ENCODE measurements at regions not wholly inside any gene's neighbourhood (a gene's known extent, or its start where the extent isn't known, plus 50 kb on each side); places are given as distances from the start of the nearest gene placed in this dataset.

- H3K27ac ChIP-seq = no peak overlapping the region
- no peak overlapping the region for H2AFZ ChIP-seq
- H3K36me3 ChIP-seq (replicated peaks; ENCODE audit: insufficient read depth, low read depth) = no peaks in the 10 kb centered on the region
- H3K79me2 ChIP-seq = no peaks in the 10 kb centered on the region
- WGBS (ENCODE audit: low lambda C conversion rate, missing lambda C conversion rate) = 70% methylated on average over 4 of the region's 4 CpGs
- H3K4me1 ChIP-seq (ENCODE audit: insufficient read depth) = no peaks in the 10 kb centered on the region
- no peak for DNase-seq (ENCODE audit: low spot score)
- H3K4me3 ChIP-seq = no peak overlapping the region
- no peaks in the 10 kb centered on the region for H3K9me3 ChIP-seq (ENCODE audit: low read depth)
- no peak overlapping the region for H3K4me2 ChIP-seq
- no peaks in the 10 kb centered on the region for H4K20me1 ChIP-seq (ENCODE audit: insufficient read depth, poor library complexity, severe bottlenecking)
- H3K9me2 ChIP-seq (replicated peaks; ENCODE audit: insufficient read depth) = no peaks in the 10 kb centered on the region
- no peaks in the 10 kb centered on the region for H3K27me3 ChIP-seq
- TF ChIP-seq CTCF (IDR thresholded peaks at IDR 0.05; ENCODE audit: poor library complexity) (no peak), EZH2 (IDR thresholded peaks at IDR 0.05; ENCODE audit: borderline replicate concordance) (no peak), EZH2phosphoT487 (IDR thresholded peaks at IDR 0.05; ENCODE audit: low read depth, severe bottlenecking, unreplicated experiment) (no peak)
Observed at GRCh38 chr4:107243141-107243781, 207.1 kb upstream of the DKK2 start.

GRCh38 chr4:107220976-107221375 lies 184.9 kb upstream of the DKK2 start:
- TF ChIP-seq EZH2phosphoT487 (IDR thresholded peaks at IDR 0.05; ENCODE audit: low read depth, severe bottlenecking, unreplicated experiment) (no peak), EZH2 (IDR thresholded peaks at IDR 0.05; ENCODE audit: borderline replicate concordance) (no peak), CTCF (IDR thresholded peaks at IDR 0.05; ENCODE audit: poor library complexity) (no peak)
- Histone ChIP-seq H3K4me3 (no peak overlapping the region), H3K79me2 (no peaks in the 10 kb centered on the region), H3K27ac (no peak overlapping the region), H3K4me2 (no peak overlapping the region), H2AFZ (no peak overlapping the region), H4K20me1 (ENCODE audit: insufficient read depth, poor library complexity, severe bottlenecking) (no peaks in the 10 kb centered on the region), H3K27me3 (no peaks in the 10 kb centered on the region), H3K4me1 (ENCODE audit: insufficient read depth) (no peaks in the 10 kb centered on the region), H3K9me2 (replicated peaks; ENCODE audit: insufficient read depth) (no peaks in the 10 kb centered on the region), H3K9me3 (ENCODE audit: low read depth) (no peaks in the 10 kb centered on the region), H3K36me3 (replicated peaks; ENCODE audit: insufficient read depth, low read depth) (no peaks in the 10 kb centered on the region)
- no peak for DNase-seq (ENCODE audit: low spot score)

- no peak overlapping the region for H3K4me3 ChIP-seq
- no peaks in the 10 kb centered on the region for H4K20me1 ChIP-seq (ENCODE audit: insufficient read depth, poor library complexity, severe bottlenecking)
- no peaks in the 10 kb centered on the region for H3K36me3 ChIP-seq (replicated peaks; ENCODE audit: insufficient read depth, low read depth)
- no peaks in the 10 kb centered on the region for H3K79me2 ChIP-seq
- 79% methylated on average over 1 of the region's 1 CpG for WGBS (ENCODE audit: low lambda C conversion rate, missing lambda C conversion rate)
- no peaks in the 10 kb centered on the region for H3K27me3 ChIP-seq
- no peaks in the 10 kb centered on the region for H3K9me3 ChIP-seq (ENCODE audit: low read depth)
- no peak for TF ChIP-seq EZH2phosphoT487 (IDR thresholded peaks at IDR 0.05; ENCODE audit: low read depth, severe bottlenecking, unreplicated experiment)
- H3K27ac ChIP-seq = no peak overlapping the region
- H3K4me1 ChIP-seq (ENCODE audit: insufficient read depth) = no peaks in the 10 kb centered on the region
- H3K9me2 ChIP-seq (replicated peaks; ENCODE audit: insufficient read depth) = no peaks in the 10 kb centered on the region
- DNase-seq (ENCODE audit: low spot score) = no peak
- no peak overlapping the region for H3K4me2 ChIP-seq
- H2AFZ ChIP-seq = no peak overlapping the region
Observed at GRCh38 chr4:107219681-107220080, 183.6 kb upstream of the DKK2 start.

GRCh38 chr4:107216379-107216778 lies 180.3 kb upstream of the DKK2 start:
- H3K36me3 ChIP-seq (replicated peaks; ENCODE audit: insufficient read depth, low read depth) = no peaks in the 10 kb centered on the region
- H3K79me2 ChIP-seq = no peaks in the 10 kb centered on the region
- no peaks in the 10 kb centered on the region for H3K4me1 ChIP-seq (ENCODE audit: insufficient read depth)
- no peaks in the 10 kb centered on the region for H3K9me2 ChIP-seq (replicated peaks; ENCODE audit: insufficient read depth)
- no peaks in the 10 kb centered on the region for H3K27me3 ChIP-seq
- H3K9me3 ChIP-seq (ENCODE audit: low read depth) = no peaks in the 10 kb centered on the region
- DNase-seq (ENCODE audit: low spot score) = no peak
- TF ChIP-seq EZH2 (IDR thresholded peaks at IDR 0.05; ENCODE audit: borderline replicate concordance) = no peak
- TF ChIP-seq CTCF (IDR thresholded peaks at IDR 0.05; ENCODE audit: poor library complexity) = no peak
- TF ChIP-seq EZH2phosphoT487 (IDR thresholded peaks at IDR 0.05; ENCODE audit: low read depth, severe bottlenecking, unreplicated experiment) = no peak
- no peak overlapping the region for H3K4me2 ChIP-seq
- no peak overlapping the region for H2AFZ ChIP-seq
- no peak overlapping the region for H3K27ac ChIP-seq
- H4K20me1 ChIP-seq (ENCODE audit: insufficient read depth, poor library complexity, severe bottlenecking) = no peaks in the 10 kb centered on the region
- no peak overlapping the region for H3K4me3 ChIP-seq

All from hepatocyte (in vitro differentiated cells).